Erythroblast (primary cell): ENCODE measurements at regions not wholly inside any gene's neighbourhood (a gene's known extent, or its start where the extent isn't known, plus 50 kb on each side); places are given as distances from the start of the nearest gene placed in this dataset.

Experiments
- GATA1 ChIP-seq: IDR thresholded peaks from 2 replicates; pipeline ENCODE4 v1.6.1; 2011; ENCODE audit warnings: low read depth, mild to moderate bottlenecking, control low read depth, low read length, moderate library complexity
- POLR2A ChIP-seq: IDR thresholded peaks from 2 replicates; pipeline ENCODE4 v1.6.1; 2011; ENCODE audit warnings: mild to moderate bottlenecking, low read length

GRCh38 chr2:116809109-116809508 lies 1005.4 kb upstream of the DDX18 start:
- no peak for TF ChIP-seq POLR2A
- TF ChIP-seq GATA1 = no peak
